ENCODE measurements at regions not wholly inside any gene's neighbourhood (a gene's known extent, or its start where the extent isn't known, plus 50 kb on each side); places are given as distances from the start of the nearest gene placed in this dataset.

GRCh38 chr3:42336103-42336502 is 70.1 kb upstream of the CCK start:
- TF ChIP-seq KDM5A (IDR thresholded peaks at IDR 0.05) (no peak), CTCF (IDR thresholded peaks at IDR 0.05) (no peak), POLR2A (IDR thresholded peaks at IDR 0.05; ENCODE audit: low read length) (no peak), CEBPB (IDR thresholded peaks at IDR 0.05) (no peak), EP300 (IDR thresholded peaks at IDR 0.05) (no peak), RFX5 (IDR thresholded peaks at IDR 0.05) (no peak), RAD21 (conservative IDR thresholded peaks at IDR 0.05 in 1 of 2, IDR thresholded peaks at IDR 0.05 in 1 of 2) (no peak), USF2 (IDR thresholded peaks at IDR 0.05) (no peak), MYC (IDR thresholded peaks at IDR 0.05; ENCODE audit: borderline replicate concordance, low read length) (no peak), ATOH8 (CRISPR knock-in tag; IDR thresholded peaks at IDR 0.05; ENCODE audit: low read depth) (no peak), MAX (IDR thresholded peaks at IDR 0.05) (no peak), ESRRA (IDR thresholded peaks at IDR 0.05; ENCODE audit: borderline replicate concordance, low read length) (no peak)
